Caco-2 (cell line): ENCODE measurements at regions not wholly inside any gene's neighbourhood (a gene's known extent, or its start where the extent isn't known, plus 50 kb on each side); places are given as distances from the start of the nearest gene placed in this dataset.

Experiments
- BruUV-seq: library from RNA; stranded (reverse); fragments of 400-500 nt; replicated peaks from 2 replicates; lab custom pipeline; 2021; lab: Mats Ljungman, UMichigan
- CTCF ChIA-PET: fragments of 300-600 bp; sonication (Branson Sonifier 250); formaldehyde crosslinking; loops from one replicate; lab custom pipeline; 2022; ENCODE audit warnings: antibody characterized with exemption; lab: Charles Lee
- POLR2A ChIA-PET: fragments of 300-600 bp; sonication (Branson Sonifier 250); formaldehyde crosslinking; loops from one replicate; lab custom pipeline; 2022; ENCODE audit warnings: antibody characterized with exemption; lab: Charles Lee
- DNase-seq, 2 experiments: peaks; one replicate each; pipeline versions ENCODE4 v3.0.0 to v3.0.0-alpha.2; 2020 to 2022
- H3K27me3 ChIP-seq: replicated peaks from 2 replicates; pipeline ENCODE4 v1.6.0; 2011; ENCODE audit warnings: low read length; ENCODE audit not compliant: control insufficient read depth, insufficient read depth
- H3K36me3 ChIP-seq: 2 replicates; pipeline ENCODE4 v1.5.1; 2011; ENCODE audit warnings: low read length; ENCODE audit not compliant: control insufficient read depth, insufficient read depth
- H3K4me1 ChIP-seq: fragments of 250-450 bp; sonication (Bioruptor Pico); 2 replicates; pipeline ENCODE4 v1.5.1; 2020; ENCODE audit warnings: mild to moderate bottlenecking
- H3K4me3 ChIP-seq: 2 replicates; pipeline ENCODE4 v1.5.1; 2011; ENCODE audit warnings: low read depth, mild to moderate bottlenecking, control low read depth, low read length
- H3K9me3 ChIP-seq: fragments of 250-450 bp; sonication (Bioruptor Pico); 2 replicates; pipeline ENCODE4 v1.5.1; 2020; ENCODE audit warnings: mild to moderate bottlenecking, moderate library complexity
- H3K27ac Mint-ChIP-seq: one replicate; pipeline ENCODE4 v1.8.0; 2022; ENCODE audit warnings: mixed read lengths; ENCODE audit not compliant: unreplicated experiment
- H3K27me3 Mint-ChIP-seq: one replicate; pipeline ENCODE4 v1.8.0; 2022; ENCODE audit warnings: mixed read lengths; ENCODE audit not compliant: insufficient read depth, unreplicated experiment
- H3K36me3 Mint-ChIP-seq: one replicate; pipeline ENCODE4 v1.8.0; 2022; ENCODE audit warnings: mild to moderate bottlenecking, mixed read lengths; ENCODE audit not compliant: insufficient read depth, unreplicated experiment
- H3K4me1 Mint-ChIP-seq: one replicate; pipeline ENCODE4 v1.8.0; 2022; ENCODE audit warnings: low read depth, mixed read lengths; ENCODE audit not compliant: unreplicated experiment
- H3K4me3 Mint-ChIP-seq: one replicate; pipeline ENCODE4 v1.8.0; 2022; ENCODE audit warnings: mild to moderate bottlenecking, moderate library complexity, mixed read lengths; ENCODE audit not compliant: unreplicated experiment
- H3K9me3 Mint-ChIP-seq: one replicate; pipeline ENCODE4 v1.8.0; 2022; ENCODE audit warnings: mixed read lengths; ENCODE audit not compliant: unreplicated experiment
- intact Hi-C: fragments of 100-400 bp; cut with micrococcal nuclease; formaldehyde crosslinking; loops from one replicate; pipeline ENCODE4 v1.10.0; 2022; ENCODE audit not compliant: unreplicated experiment
- TF ChIP-seq, protein P1 (sequence below), 2 experiments: fragments of 200-600 bp in 1 of 2; IDR thresholded peaks; 1 replicate in 1 of 2; 2 replicates in 1 of 2; pipeline versions ENCODE4 v1.5.1 to v1.8.0; 2011 to 2022; ENCODE audit warnings: antibody characterized with exemption in 1 of 2, control low read depth in 1 of 2, inconsistent platforms in 1 of 2, low read depth in 1 of 2, low read length in 1 of 2, mild to moderate bottlenecking in 1 of 2, moderate library complexity in 1 of 2; ENCODE audit not compliant: insufficient read depth in 1 of 2, severe bottlenecking in 1 of 2, unreplicated experiment in 1 of 2

DNA sequence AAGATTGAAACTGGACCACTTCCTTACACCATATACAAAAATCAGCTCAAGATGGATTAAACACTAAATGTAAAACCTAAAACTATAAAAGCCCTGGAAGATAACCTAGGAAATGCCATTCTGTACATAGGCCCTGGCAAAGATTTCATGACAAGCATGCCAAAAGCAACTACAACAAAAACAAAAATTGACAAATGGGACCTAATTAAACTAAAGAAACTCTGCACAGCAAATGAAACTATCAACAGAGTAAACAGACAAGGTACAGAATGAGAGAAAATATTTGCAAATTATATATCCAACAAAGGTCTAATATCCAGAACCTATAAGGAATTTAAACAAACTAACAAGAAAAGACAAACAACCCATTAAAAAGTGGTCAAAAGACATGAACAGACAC is 173.1 kb upstream of the CCDC54 start:
- intact Hi-C loops: no loop called here
- Mint-ChIP-seq H3K4me3 (no peak overlapping the region), H3K27me3 (peaks cover 7% of the 10 kb centered on the region), H3K36me3 (no peaks in the 10 kb centered on the region), H3K4me1 (peaks cover 8% of the 10 kb centered on the region), H3K9me3 (no peaks in the 10 kb centered on the region), H3K27ac (no peak overlapping the region)
- DNase-seq: no peak
- no peak overlapping the region for H3K4me3 ChIP-seq
- H3K36me3 ChIP-seq: no peaks in the 10 kb centered on the region
- TF ChIP-seq, protein P1, sequence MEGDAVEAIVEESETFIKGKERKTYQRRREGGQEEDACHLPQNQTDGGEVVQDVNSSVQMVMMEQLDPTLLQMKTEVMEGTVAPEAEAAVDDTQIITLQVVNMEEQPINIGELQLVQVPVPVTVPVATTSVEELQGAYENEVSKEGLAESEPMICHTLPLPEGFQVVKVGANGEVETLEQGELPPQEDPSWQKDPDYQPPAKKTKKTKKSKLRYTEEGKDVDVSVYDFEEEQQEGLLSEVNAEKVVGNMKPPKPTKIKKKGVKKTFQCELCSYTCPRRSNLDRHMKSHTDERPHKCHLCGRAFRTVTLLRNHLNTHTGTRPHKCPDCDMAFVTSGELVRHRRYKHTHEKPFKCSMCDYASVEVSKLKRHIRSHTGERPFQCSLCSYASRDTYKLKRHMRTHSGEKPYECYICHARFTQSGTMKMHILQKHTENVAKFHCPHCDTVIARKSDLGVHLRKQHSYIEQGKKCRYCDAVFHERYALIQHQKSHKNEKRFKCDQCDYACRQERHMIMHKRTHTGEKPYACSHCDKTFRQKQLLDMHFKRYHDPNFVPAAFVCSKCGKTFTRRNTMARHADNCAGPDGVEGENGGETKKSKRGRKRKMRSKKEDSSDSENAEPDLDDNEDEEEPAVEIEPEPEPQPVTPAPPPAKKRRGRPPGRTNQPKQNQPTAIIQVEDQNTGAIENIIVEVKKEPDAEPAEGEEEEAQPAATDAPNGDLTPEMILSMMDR (IDR thresholded peaks at IDR 0.05; ENCODE audit: insufficient read depth in 1 of 2, low read depth in 1 of 2, low read length in 1 of 2, severe bottlenecking in 1 of 2, unreplicated experiment in 1 of 2): no peak
- no peaks in the 10 kb centered on the region for H3K27me3 ChIP-seq
- POLR2A ChIA-PET: no interaction called here
- BruUV-seq: no TSS peak
- CTCF ChIA-PET: no interaction called here
- no peaks in the 10 kb centered on the region for H3K4me1 ChIP-seq
- H3K9me3 ChIP-seq: no peaks in the 10 kb centered on the region

DNA sequence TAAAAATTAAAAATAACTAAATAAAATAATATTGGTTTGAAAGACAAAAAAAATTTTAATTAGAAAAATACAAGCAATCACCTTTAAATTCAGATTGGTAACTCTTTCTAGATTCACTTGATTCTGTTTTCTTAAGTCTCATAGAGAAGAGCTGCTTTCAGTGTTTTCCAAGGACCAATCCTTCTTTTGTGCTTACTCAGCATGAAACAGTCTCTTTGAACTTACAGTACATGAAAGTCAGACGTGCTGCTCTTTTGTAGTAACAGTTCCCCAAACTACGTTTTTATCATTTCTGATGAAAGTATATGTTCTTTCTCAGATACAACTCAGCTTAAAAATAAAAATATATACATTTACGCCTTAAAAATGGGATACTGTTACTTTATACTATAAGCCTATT is 171.9 kb upstream of the CCDC54 start:
- Histone ChIP-seq H3K9me3 (no peaks in the 10 kb centered on the region), H3K4me1 (no peaks in the 10 kb centered on the region), H3K36me3 (no peaks in the 10 kb centered on the region), H3K4me3 (no peak overlapping the region), H3K27me3 (no peaks in the 10 kb centered on the region)
- CTCF ChIA-PET: no interaction called here
- H3K36me3 Mint-ChIP-seq: no peaks in the 10 kb centered on the region
- no peaks in the 10 kb centered on the region for H3K9me3 Mint-ChIP-seq
- H3K27ac Mint-ChIP-seq: no peak overlapping the region
- TF ChIP-seq, protein P1 (IDR thresholded peaks at IDR 0.05; ENCODE audit: insufficient read depth in 1 of 2, low read depth in 1 of 2, low read length in 1 of 2, severe bottlenecking in 1 of 2, unreplicated experiment in 1 of 2): no peak
- POLR2A ChIA-PET: no interaction called here
- DNase-seq: no peak
- peaks cover 8% of the 10 kb centered on the region for H3K4me1 Mint-ChIP-seq
- intact Hi-C loops: no loop called here
- peaks cover 7% of the 10 kb centered on the region for H3K27me3 Mint-ChIP-seq
- no peak overlapping the region for H3K4me3 Mint-ChIP-seq
- no TSS peak for BruUV-seq

DNA sequence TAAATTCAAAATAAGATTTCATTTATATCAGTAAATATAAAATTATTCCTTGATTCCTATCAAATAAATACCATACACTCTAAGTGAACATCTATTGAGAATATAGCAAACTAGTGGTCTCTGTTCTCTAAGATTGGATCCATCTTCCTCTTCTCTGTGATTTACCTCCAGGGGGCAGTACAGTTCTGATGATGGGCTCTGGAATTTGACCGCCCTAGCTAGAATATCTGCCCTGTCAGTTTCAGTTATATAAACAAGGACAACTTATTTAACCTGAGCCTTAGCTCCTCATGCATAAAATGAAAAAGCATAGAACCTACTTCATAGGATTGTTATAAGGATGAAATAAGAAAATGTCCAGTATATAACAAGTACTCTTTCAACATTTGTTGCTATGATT is 171.1 kb upstream of the CCDC54 start:
- Mint-ChIP-seq H3K4me1 (peaks cover 8% of the 10 kb centered on the region), H3K4me3 (no peak overlapping the region), H3K27ac (no peak overlapping the region), H3K9me3 (no peaks in the 10 kb centered on the region), H3K27me3 (peaks cover 7% of the 10 kb centered on the region), H3K36me3 (no peaks in the 10 kb centered on the region)
- no TSS peak for BruUV-seq
- Histone ChIP-seq H3K4me3 (no peak overlapping the region), H3K4me1 (no peaks in the 10 kb centered on the region), H3K36me3 (no peaks in the 10 kb centered on the region), H3K27me3 (no peaks in the 10 kb centered on the region), H3K9me3 (no peaks in the 10 kb centered on the region)
- TF ChIP-seq, protein P1 (IDR thresholded peaks at IDR 0.05; ENCODE audit: insufficient read depth in 1 of 2, low read depth in 1 of 2, low read length in 1 of 2, severe bottlenecking in 1 of 2, unreplicated experiment in 1 of 2): peak; percentile 46 to 52
- intact Hi-C loops: no loop called here
- POLR2A ChIA-PET: no interaction called here
- DNase-seq: peak in 1 of 2 experiments; percentile 41
- CTCF ChIA-PET: no interaction called here
